Renal cortex interstitium (tissue), 11 donors: ENCODE measurements at regions not wholly inside any gene's neighbourhood (a gene's known extent, or its start where the extent isn't known, plus 50 kb on each side); places are given as distances from the start of the nearest gene placed in this dataset.

Source experiments
- DNase-seq, 11 donors: peaks; one replicate each; pipeline ENCODE4 v3.0.0-alpha.2; 2013; ENCODE audit warnings: low read depth in 9 of 11, low spot score in 4 of 11; ENCODE audit errors: extremely low read depth in 1 of 11

GRCh38 chr3:102063572-102063971 lies 214.3 kb downstream of the NFKBIZ start:
- DNase-seq: no peak

DNA sequence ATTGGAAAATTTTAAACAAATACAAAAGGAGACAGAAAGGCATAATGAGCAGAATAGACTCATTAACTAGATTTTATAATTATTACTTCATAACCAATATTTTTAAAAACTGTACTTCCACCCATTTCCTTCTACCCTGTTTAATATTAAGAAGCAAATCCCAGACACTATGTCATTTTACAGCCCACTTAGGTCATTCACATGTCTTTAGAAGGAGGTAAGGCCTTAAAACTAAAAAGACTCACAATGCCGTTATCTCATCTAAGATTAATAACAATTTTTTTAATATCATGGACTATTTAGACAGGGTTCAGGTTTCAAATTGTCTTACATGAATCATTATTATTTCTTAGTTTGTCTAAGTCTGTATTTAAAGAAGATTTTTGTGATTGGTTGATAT lies 217.2 kb downstream of the NFKBIZ start:
- DNase-seq: no peak

GRCh38 chr3:102068327-102068726 lies 219.0 kb downstream of the NFKBIZ start:
- no peak for DNase-seq

- DNase-seq: no peak
Observed at GRCh38 chr3:102068736-102069135, 219.4 kb downstream of the NFKBIZ start.

DNA sequence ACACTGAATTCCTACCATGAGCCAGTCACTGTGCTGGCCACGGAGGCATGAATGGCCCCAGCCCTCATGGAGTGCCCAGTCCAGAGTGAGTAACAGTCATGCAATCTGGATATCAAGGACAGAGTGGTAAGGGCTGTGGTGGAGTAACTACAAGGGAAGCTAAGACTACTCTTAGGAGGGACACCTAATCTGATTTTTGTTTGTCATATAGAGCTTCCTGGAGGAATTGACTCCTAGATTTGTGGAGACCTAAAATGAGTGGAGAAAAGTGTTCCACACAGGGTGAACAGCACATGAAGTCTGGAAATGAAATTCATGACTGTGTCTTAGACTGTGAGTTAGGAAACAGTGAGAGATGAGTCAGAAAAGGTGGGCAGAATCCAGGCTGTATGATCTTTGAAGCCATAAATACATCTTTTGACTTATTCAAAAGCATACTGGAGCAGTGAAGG lies 219.9 kb downstream of the NFKBIZ start:
- no peak for DNase-seq

- DNase-seq: peak in 7 of 11 donors; percentile 25 to 67 (median 46)
Observed at GRCh38 chr3:102074946-102075345, 225.6 kb downstream of the NFKBIZ start.

- no peak for DNase-seq
Observed at GRCh38 chr3:102078401-102078800, 229.1 kb downstream of the NFKBIZ start.

DNA sequence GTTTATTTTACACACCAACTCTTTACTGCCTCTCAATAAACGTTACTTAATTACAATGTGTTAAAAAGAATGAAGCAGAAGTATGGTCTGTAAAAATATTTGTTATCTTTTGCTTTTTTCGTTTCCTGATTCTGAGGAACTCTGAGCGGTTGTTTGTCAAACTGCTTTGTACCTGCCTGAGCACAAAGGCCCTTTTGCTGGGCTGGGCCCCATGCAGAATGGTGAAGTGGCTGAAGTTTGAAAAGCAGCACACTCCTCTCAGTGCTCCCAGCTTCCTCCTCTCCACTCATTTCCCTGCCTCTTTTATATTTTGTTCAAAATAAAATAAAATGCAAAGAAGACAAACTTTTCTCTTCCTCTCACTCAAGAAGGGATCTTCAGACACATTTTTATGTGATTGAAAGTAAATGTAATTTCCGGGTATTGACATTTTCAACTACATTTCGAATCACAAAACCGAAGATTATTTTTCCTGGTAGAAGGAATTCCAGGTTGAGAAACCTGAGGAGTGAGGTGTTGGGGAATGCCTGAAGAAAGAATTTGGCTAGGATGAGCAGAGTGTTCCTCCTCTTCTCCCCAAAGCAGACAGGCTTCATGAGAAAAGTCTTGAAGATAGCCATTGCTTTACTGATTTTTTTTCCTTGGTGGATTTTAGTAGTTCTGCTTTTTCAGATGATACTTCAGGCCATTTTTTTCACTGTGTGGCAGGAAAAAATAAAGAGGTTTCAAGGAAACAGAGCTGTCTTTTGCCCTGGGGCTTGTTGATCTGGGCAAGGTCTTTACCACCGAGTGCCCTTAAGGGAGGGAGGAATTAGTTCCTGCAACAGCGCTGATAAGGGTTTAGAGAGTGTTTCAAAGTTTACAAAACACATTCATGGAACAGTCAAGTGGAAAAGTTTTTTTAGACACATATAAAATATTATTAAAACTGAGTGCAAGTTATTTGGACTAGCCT lies 229.8 kb downstream of the NFKBIZ start:
- DNase-seq: no peak

DNA sequence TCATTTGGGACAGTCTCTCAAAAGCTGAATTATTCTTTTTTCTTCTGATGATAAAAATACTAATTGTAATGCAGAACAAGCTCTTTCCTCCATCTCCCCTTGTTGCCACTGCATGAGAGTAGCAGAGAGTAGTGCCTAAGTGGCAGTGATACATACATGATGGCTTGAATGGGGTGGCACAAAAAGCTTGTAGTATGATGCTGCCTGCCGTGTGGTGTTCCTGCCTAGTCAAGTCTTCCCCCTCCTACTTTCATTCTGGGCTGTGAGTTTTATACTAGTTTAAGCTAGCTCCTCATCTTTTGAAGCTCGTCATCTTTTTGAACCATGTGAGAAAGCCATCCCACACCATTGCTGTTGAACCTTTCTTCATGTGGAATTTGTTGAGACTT lies 230.5 kb downstream of the NFKBIZ start:
- no peak for DNase-seq

DNA sequence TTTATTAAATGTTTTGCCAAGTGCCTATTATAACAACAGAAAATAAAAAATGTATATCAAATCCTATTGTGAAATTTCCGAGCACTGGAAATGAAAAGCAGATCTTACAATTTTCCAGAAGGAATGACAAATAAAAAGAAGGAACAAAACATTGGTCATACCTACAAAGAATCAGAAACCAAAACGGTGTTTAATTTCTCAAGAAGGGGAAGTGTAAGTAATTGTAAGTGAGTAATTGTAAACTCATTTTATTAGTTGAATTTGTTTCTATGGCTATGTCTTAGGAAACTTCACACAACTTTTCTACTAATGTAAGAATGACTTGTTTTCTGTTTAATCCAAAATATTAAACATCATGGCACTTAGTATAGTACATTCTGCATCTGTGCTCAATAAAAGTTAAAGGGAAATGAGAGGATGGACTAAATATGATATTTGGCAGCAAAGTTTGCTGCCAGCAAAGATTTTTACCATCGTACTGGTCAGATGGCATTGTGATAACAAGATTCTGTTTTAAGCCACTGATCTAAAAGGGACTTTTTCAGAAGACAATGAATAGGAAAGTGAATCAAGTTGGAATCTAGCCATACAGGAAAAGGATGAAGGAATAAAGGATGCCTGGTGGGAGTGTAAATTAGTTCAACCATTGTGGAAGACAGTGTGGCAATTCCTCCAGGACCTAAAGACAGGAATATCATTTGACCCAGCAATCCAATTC lies 232.4 kb downstream of the NFKBIZ start:
- DNase-seq: no peak

- no peak for DNase-seq
Observed at GRCh38 chr3:102083473-102083872, 234.2 kb downstream of the NFKBIZ start.

- DNase-seq: no peak
Observed at GRCh38 chr3:102084006-102084405, 234.7 kb downstream of the NFKBIZ start.

- DNase-seq: no peak
Observed at GRCh38 chr3:102084704-102085103, 235.4 kb downstream of the NFKBIZ start.

- DNase-seq: no peak
Observed at GRCh38 chr3:102085431-102086176, 236.3 kb downstream of the NFKBIZ start.

- no peak for DNase-seq
Observed at GRCh38 chr3:102087236-102087635, 237.9 kb downstream of the NFKBIZ start.

DNA sequence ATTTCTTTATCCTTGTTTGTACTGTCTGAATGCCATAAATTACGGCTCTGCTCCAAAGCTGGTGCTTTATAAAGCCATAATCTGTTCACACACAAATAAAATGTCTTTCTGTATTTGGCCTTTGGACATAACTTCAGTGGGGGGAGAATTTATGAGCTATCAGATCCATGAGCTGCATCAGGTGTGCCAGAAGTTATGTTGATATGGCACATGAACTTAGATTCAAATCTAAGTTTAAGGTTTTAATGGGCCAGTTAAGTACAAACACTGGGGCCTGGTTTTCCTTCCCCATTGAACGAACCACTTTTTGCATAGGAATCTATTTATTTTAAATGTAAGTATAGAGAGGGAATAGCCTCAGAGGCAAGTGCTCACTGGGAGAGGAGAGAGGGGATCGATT lies 239.9 kb downstream of the NFKBIZ start:
- no peak for DNase-seq

DNA sequence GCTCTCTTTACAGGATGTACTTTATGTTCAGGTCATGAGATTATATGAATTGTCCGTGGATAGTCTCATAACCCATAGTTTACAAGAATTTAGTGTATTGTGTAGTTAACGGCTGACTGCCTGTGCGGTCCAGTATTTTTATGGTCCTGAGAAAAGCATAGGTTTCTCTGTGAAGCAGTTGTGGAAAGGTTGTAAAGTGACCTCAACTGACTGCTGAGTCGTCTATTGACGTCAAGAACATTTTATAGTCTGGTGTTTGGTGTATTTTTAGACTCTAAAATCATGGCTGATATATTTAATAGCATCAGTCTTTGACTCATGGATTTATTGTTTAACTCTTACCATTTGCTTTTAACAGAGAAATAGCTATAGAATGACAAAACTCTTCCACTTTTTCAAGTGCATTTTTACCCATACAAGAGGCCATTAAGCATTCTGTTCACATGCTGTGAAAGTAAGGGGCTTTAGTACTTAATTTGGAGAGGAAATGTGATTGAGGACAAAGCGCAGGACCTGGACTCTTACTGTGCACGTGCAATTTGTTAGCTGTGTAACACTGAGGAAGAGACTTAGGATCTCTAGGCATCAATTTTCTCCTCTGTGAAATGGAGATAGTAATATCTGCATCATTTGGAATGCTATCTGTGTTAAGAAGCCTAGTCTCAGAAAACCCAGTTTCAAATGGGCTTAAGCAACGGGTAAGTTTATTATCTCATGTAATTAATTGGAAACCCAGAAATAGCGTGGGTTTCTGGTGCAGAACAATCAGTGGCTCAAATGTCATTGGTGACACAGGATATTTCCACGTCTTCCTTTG lies 240.8 kb downstream of the NFKBIZ start:
- peak in 2 of 11 donors; percentile 37 to 42 for DNase-seq

GRCh38 chr3:102090721-102091045 lies 241.4 kb downstream of the NFKBIZ start:
- DNase-seq: no peak

DNA sequence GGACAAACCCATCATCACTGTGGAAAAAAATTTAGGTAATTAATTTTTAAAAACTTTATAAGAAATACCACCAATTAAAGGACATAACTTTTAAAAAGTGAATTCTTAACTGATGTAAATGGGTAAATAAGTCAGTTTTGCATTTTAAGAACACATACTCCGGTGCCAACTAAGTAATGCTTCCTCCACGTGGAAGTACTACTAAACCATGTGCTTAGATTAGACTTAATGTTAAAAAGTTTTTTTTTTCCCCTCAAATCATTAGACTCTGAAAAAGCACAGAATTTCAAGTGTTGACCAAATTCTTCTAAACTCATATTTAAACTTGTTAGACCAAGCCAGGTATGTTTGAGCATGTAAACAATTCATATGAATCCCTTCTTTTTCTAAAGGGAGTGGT lies 242.0 kb downstream of the NFKBIZ start:
- DNase-seq: no peak
